HG02852 (cell line): ENCODE measurements at regions not wholly inside any gene's neighbourhood (a gene's known extent, or its start where the extent isn't known, plus 50 kb on each side); places are given as distances from the start of the nearest gene placed in this dataset.
"Not testable (repeated sequence)": the region's sequence is repeated elsewhere in the genome, so short reads cannot be mapped to it uniquely, and the experiment has no call there.

Experiments used
- ATAC-seq: cut with Tn5 transposase; IDR thresholded peaks from one replicate; pipeline ENCODE4 v1.9.1; 2021; ENCODE audit warnings: mild to moderate bottlenecking, moderate library complexity; ENCODE audit not compliant: unreplicated experiment

DNA sequence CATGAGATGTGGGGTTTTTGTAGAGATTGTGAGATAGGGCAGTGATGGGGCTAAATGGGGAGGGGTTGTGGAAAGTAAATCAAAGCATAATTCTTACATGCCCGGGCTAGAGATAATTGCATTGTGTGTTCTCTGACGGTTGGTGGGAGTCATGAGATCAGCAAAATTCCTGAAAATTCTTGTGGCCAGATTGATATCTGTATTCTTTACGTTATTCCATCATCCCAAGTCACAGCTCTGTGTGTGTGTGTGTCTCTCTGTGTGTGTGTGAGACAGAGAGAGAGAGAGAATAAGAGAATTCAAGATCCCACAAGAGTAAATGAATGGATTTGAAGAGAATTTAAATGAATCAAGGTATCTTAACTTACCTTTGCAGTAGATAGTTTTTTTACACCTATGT lies 138.6 kb upstream of the ARHGAP20 start:
- ATAC-seq, result no peak

DNA sequence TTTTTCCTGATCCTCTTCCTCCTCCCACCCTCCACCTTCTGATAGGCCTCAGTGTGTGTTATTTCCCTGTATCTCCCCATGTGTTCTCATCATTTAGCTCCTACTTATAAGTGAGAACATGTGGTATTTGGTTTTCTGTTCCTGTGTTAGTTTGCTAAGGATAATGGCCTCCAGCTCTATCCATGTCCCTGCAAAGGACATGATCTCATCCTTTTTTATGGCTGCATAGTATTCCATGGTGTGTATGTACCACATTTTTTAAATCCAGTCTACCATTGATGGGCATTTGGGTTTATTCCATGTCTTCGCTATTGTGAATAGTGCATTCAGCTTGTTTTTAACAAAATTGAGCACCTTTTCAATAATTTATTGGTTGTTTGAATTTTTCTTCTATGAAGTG lies 130.8 kb upstream of the ARHGAP20 start:
- ATAC-seq, result not testable (repeated sequence)

DNA sequence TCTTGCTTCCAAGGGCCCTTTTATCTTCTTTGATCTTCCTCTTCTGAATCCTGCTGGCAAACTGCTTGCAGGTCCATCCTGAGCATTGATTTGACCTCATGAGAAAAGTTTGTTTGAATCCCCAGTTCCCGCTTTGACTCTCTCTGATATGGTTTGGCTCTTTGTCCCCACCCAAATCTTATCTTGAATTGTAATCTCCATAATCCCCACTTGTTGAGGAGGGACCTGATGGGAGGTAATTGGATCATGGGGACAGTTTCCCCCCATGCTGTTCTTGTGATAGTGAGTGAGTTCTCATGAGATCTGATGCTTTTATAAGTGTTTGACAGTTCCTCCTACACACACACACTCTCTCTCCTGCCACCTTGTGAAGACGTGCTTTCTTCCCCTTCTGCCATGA lies 126.6 kb upstream of the ARHGAP20 start:
- ATAC-seq, result no peak

DNA sequence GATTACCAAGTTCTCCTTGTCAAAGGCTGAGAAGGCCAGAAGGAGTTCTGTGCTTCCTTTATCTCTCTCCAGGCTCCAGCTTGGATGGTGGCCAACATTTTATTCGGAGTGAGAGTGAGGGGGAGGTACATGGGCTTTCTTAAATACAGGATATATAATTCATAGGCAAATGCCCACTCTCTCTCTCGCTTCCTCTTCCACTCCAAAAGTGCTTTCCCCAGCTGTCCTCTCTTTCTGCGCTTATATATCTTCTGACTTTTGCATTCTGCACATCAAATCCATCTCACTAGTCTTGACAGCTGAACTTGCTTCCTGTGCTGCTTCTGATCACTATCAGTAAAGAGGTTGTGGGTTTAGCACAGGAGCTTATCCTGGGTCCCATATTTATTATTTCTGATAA lies 125.4 kb upstream of the ARHGAP20 start:
- no peak for ATAC-seq

DNA sequence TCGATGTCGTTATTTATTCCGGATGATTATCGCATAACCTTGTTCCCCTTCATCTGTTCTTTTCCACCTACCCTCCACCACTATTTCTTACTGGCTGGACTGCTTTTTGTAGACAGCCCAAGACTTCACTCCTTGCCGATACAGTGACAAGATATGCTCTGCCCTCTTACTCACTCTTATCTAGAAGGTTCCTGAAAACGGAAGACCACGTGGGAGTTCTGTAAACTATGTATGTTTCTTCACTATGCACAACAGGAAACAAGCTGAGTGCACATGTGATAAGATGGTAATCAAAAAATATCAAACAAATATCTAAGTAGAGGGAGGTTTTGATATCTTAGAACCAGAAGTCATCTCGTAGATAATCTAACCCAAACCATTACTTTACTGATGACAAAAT lies 122.9 kb upstream of the ARHGAP20 start:
- ATAC-seq, result no peak

DNA sequence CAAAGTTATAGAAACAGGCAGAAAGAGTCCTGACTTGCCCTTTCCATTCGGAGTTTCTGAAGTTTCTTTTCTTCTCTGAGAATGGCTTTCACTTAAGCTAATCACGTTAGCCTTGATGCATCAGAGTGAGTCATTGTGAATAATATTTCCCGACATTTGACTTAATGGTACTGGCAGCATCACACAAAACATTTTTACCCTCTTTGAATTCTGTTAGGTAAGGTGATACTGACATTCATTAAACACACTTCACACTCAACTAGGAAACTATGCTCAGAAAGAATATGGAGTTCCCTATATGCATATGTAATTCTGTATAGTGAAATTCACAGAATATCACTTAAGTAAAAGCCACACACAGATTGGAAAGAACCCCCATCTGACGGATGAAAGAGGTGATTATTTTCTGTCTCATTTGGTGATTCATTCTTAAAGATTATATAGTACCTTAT lies 120.8 kb upstream of the ARHGAP20 start:
- ATAC-seq, result no peak

DNA sequence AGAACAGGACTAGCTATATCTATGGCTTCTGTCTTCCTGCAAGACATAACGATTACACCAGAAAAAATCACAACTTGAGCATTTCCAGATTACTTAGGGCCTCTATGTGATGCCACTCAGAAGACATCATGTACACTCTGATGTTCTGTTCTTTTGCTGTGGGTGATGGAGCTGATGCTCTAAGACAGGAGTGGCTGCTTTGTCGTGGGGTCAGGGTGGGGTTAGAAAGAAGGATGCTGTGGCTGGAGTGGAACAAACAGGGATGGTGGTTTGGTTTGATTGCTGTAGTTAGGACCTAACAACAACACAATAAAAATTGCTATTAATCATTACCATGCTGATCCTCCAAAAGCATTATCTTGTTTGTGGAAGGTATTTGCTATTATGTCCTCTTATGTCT lies 120.3 kb upstream of the ARHGAP20 start:
- ATAC-seq, result no peak

DNA sequence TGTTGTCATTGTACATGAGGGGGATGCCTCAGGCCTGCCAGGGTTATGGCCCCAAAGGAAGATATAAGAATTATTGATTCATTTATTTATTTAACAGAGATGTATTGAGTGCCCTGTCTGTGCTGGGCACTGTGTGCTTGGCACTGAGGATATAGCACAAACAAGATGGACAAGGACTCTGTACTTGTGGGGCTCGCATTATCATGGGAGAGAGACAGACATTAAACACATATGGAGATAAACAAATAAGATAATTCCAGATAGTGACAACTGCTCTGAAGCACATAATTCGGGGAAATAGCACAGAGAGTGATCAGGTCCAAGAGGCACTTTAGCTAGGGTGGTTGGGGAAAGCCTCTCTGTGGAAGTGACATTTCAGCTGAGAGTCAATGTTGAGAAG lies 119.8 kb upstream of the ARHGAP20 start:
- no peak for ATAC-seq

DNA sequence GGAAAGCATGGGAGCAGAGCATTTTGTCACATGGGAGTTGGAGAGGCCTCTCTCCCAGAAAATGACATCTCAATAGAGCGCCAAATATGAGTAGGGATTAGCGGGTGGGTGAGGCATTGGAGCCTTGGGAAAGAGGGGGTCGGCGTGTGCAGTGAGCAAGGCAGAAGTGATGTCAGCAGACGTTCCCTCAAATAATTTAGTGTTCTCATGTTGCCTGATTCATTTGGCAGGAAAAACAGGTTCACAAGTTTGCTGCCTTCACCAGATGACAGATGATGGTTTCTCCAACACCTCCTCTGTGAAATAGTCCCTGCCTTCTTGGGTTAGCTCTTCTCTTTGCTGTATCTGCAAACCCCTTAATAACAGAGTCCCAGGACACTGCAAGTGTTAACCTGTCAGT lies 118.5 kb upstream of the ARHGAP20 start:
- no peak for ATAC-seq

DNA sequence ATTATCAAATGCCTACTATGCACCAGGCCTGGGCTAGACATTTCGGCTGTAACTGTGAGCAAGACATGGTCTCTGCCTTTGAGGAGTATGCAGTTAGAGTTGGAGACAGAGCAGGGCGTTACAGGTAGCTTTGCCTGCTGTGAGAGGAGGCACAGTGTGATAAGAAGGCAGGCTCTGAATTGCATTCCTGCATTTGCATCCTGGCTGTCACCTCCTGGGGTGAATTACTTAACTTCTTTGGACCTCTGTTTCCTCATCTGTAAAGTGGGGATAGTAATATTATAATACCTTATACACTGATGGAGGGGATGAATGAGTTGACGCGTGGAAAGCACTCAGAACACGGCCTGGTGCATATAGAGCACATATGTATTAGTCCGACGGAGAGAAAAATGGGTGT lies 118.1 kb upstream of the ARHGAP20 start:
- no peak for ATAC-seq

DNA sequence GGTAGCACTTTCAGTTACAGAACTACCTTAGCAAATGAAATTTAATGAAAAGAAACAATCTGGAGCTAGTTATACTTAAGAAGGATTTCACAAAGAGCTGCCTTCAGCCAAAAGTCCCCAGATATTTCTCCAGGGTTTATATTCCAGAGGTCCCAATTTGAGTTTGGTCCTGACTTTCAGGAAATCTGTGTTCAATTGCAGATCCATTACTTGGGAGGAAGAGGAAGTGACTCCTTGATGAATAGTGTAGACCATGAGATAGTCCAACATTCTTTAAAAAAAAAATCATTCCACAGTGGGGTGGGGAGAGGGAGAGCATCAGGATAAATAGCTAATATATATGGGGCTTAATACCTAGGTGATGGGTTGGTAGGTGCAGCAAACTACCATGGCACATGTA lies 117.6 kb upstream of the ARHGAP20 start:
- ATAC-seq, result no peak

DNA sequence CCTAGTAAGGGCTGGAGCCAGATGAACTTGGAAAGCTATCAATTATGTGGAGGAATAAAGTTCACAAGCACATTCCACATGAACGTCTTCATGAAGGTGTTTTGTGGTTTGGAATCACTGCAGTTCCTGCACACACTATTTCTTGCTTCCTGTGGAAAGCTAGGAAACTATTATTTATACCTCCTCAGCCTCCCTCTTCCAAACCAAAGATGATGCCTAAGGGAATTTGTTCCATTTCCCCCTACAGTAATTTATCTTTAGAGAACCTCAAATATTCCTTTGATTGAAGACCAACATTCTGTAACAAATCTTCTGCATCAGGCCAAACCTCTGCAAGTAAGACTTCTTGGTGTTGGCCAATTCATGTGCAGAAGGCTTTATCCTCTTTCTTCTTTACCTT lies 115.8 kb upstream of the ARHGAP20 start:
- ATAC-seq, result no peak

DNA sequence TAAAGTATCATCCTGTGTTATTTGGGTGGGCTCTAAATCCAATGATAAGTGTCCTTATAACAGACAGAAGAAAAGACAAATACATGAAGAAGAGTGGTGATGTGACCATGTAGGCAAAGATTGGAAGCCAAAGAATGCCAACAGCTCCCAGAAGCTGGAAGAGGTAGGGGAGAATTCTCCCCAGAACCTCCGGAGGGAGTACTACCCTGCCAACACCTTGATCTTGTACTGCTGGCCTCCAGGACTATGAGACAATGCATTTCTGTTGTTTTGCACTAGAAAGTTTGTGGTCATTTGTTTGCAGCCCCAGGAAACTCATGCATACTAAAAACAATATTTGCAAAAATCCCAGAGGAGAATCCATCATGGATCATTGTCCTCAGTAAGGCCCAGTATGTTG lies 115.0 kb upstream of the ARHGAP20 start:
- ATAC-seq, result no peak

DNA sequence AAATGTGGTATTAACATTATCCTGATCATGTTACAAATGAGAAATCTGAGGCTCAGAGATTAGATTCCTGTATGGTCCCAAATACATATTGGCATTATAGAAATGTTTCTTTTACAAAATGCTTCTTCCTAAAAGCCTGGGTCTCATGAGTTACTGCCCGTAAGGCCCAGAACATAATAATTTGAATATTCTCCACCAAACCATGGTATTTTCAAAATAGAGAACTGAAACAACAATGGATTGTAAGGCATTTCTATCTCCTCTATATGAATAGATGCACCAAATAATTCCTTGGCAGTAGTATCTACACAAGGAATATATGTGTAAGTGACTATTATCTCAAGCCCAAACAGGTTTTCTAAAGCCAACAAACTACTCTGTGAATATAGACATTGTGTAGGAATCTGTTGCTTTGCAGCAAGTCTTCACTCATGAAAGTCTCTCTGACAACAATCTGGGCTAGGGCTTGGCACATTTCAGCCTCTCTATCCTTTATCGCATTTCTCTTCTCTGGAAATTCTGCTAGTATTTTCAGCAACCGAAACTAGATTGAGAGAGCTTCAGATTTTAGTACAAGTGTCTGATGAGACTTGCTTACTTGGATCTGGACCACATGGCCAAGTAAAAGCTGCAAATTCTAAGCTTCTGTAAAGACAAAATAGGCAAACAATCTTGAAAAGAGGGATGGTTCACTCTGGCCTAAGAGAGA lies 112.8 kb upstream of the ARHGAP20 start:
- no peak for ATAC-seq

DNA sequence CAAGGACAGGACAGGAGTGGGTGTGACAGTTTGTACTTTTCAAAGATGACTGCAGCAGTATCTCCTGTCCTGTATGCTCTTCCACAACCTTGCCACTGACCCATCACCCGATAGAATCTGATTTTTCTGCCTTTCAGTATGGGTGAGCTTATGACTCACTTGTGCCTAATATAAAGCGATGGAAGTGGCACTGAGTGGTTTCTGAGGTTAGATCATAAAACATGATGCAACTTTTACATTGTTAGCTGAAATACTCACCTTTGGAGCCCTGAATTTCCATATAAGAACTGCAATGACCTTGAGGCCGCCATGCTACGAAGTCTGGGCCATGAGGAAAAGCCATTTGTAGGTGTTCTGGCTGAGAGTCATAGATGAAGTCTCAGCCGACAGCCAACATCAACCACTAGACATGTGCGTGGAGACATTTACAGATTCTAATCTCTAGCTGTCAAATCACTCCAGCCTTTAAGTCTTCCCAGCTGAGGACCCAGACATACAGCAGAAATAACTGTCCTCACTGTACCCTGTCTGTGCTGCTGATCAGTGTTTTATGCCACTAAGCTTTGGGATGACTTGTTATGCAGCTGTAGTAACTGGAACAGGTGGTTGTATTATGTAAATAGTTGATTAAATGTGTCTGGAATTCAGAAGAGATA lies 105.9 kb upstream of the ARHGAP20 start:
- ATAC-seq, result no peak

DNA sequence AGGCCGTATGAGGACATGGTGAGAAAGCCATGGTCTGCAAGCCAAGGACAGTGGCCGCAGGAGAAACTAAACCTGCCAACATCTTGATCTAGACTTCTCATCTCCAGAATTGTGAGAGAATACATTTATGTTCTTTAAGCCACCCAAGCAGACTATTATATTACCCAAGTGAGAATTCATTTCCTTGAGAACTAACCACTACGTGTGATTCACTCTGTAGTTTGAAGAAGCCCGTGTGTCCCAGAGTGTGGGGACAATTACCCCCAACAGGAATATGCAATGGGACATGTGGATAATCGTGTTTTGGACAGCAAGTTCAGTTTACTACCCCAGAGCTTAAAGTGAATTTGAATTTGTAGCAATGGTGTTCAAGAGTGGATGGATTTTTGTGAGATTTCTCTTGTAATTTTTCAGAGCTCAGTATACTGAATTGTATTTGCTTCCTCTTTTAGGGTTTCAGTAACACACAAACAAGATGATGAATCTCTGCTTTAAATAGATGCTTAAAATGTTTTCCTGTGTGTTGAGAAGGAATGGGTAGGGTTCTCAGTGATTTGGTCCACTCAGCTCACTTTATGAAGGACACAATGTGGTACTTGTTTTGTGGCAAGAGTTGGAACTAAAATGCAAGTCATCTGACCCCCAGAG lies 100.0 kb upstream of the ARHGAP20 start:
- no peak for ATAC-seq

DNA sequence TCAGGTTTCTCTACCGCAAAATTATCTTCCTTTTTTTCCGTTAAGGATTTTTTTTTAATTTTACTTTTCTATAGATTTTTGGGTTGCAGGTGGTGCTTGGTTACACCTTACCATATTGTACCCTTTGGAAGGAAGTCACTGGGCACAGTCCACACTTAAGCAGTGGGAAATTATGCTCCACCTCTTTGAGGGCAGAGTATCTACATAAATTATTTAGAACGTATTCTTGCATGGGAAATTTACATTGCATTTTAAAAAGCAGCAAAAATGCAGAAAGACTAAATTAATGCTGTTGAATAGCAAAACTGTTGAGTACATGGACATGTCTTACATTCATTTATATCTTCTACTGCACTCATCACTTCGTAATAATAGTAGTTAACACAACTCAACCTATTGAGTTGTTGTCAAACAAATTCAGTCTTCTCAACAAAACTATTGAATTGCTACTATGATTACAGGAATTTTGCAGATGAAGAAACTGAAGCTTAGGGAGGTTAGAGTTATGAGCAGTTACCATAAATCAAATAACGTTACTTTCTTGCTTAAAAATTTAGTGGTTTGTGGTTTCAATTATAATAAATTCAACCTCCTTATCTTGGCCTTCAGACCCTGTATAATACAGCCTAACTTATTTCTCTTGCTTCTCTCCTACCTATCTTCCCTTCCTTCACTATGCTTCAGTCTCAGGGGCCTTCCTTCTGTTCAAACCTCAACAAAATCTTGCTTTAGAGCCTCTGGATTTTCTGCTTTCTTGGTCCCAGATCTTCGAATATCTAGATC lies 97.4 kb upstream of the ARHGAP20 start:
- no peak for ATAC-seq

DNA sequence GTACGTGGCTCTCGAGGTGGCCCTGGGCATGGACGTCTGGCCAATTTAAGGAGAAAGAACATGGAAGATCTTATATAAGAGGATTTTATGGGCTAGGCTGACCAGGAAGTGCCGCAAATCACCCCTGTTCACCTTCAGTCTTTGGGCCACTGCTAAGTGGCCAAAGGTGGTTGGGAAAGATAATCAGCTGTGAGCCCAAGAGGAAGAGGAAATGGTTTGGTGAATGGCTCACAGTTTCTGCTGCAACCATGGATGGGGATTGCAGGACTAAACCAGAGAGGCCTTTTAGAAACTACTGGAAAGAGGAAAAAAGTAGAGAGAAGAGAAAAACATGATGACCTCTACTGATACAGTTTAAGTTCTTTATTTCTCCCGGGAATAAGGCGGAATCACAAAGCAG lies 96.0 kb upstream of the ARHGAP20 start:
- no peak for ATAC-seq

DNA sequence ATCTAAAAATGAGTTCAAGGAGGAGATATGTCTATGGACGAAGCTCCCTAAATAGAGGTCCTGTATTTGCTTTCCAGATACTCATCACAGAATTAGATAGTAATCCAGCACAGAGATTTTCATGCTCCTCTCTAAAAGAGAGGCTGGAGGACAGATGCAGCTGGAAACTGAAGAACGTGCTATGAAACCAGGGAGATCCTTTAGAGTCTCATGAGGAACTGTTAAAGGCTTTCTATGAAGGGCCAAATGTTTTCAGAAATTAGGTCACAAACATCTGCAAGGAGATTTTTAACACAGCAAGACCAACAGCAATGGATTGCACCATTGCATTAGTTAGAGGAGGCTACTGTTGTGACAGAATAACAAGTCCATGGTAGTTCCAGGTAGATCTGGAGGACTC lies 95.6 kb upstream of the ARHGAP20 start:
- ATAC-seq, result no peak

DNA sequence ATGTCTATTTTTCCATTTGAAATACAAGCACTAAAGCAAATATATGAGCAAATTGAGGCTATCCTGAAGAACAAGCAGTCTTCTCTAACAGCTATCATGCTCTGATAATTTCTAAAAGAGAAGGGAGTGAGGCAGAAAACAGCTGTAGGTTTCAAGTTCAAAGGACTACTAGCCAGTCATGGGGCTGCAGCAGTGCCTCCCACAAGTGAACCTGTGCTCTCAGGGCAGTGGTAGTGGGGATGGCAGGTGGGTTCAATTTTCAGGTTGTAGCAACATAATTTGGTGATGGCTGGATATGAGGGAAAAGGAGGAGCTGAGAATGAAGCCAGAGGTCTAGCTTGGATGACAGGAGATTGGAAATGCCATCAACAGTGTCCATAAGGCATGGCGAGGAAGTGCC lies 93.5 kb upstream of the ARHGAP20 start:
- ATAC-seq, result no peak

DNA sequence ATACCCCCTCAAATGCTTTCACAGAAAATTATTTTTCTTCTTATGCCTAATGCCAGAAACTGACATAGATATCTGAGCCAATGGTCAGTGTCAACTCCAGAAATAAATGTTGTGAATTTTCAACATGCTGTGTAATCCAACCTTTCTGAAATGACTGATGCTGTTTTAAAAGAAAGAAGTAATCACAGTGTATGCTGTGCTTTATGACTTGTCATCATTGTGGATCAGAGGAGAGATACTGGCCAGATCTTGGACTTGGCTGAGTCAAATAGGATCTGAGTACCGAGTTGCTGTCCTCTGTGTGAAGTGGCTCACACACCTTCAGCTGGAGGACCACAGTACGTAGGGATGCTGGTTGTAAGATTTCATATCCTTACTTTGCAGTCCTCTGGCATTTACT lies 89.9 kb upstream of the ARHGAP20 start:
- ATAC-seq, result no peak

DNA sequence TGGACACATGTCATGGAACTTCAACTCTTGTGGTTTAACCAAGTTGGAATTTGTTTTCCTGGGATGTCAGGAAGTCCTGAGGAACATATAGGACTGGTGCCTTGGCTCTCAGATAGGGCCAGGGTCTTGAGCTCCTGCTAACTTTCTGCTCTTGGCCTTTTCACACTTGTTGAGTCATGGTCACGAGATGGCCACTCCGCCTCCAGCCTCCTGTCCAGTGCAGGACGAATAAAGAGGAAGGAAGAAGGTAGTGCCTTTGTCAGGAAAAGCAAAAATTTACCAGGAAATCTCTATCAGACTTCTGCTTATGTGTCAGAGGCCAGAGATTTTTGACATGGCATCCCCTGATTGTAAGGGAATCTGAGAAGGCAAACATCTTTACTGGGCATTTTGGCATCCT lies 89.1 kb upstream of the ARHGAP20 start:
- no peak for ATAC-seq
